Stimulated activated naive B cell treated with anti-CD40 and anti-IgM and Interleukin-4, amounts not matched to agents 10 μg/mL and 1 μg/mL and 100 μg/mL, for 72 hours (primary cell): ENCODE measurements at regions not wholly inside any gene's neighbourhood (a gene's known extent, or its start where the extent isn't known, plus 50 kb on each side); places are given as distances from the start of the nearest gene placed in this dataset.

Experiments used
- ATAC-seq, 2 donors: fragments of 150-1000 bp; cut with Tn5 transposase; replicated peaks; 2 replicates each; pipeline ENCODE4 v1.10.0; 2021; ENCODE audit warnings: moderate library complexity in 1 of 2
- DNase-seq: peaks from one replicate; pipeline ENCODE4 v3.0.0; 2021
- H3K27ac Mint-ChIP-seq: one replicate; pipeline ENCODE4 v1.8.0; 2022; ENCODE audit warnings: mild to moderate bottlenecking, mixed read lengths
- H3K27me3 Mint-ChIP-seq, 2 donors: one replicate each; pipeline ENCODE4 v1.8.0; 2022; ENCODE audit warnings: mixed read lengths in 2 of 2
- H3K36me3 Mint-ChIP-seq, 2 donors: one replicate each; pipeline ENCODE4 v1.8.0; 2022; ENCODE audit warnings: mixed read lengths in 2 of 2, mild to moderate bottlenecking in 1 of 2
- H3K4me1 Mint-ChIP-seq, 2 donors: one replicate each; pipeline ENCODE4 v1.8.0; 2022; ENCODE audit warnings: mixed read lengths in 2 of 2, mild to moderate bottlenecking in 1 of 2
- H3K4me3 Mint-ChIP-seq, 2 donors: one replicate each; pipeline ENCODE4 v1.8.0; 2022; ENCODE audit warnings: mild to moderate bottlenecking in 2 of 2, mixed read lengths in 2 of 2, moderate library complexity in 1 of 2
- H3K9me3 Mint-ChIP-seq, 2 donors: one replicate each; pipeline ENCODE4 v1.8.0; 2022; ENCODE audit warnings: mixed read lengths in 2 of 2, mild to moderate bottlenecking in 1 of 2

DNA sequence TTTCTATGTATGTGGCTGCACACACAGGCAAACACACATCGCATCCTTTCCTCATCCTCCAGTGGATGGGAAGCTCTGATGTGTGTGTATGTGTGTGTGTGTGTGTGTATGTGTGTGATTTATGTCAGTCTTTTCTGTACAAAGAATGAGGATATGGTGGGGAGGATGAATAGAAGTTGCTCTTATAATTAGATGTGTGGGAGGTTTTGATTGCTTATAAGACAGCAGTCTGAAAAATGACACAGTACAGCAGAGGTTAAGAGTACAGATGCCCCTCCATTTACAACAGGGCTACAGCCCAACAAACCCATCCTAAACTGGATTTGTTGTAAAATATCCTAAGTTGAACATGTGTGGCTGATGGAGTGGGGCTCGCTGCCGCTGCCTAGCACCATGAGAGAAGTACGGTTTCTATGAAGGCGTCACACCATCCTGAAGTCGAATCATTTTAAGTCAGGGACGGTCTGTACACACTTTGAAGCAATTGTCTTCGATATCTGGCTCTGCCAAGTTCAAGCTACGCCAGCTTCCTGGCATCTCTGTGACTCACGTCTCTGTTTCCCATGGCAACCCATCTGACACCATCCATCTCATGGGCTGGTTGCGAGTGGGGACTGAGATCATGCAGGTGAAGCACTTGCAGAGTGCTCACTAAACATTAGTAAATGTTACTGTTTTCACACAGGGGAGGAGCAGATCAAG lies 252.6 kb downstream of the MYLK4 start:
- Mint-ChIP-seq H3K9me3 (no peaks in the 10 kb centered on the region), H3K27me3 (peaks cover 14 to 30% of the 10 kb centered on the region in 2 donors), H3K4me1 (no peaks in the 10 kb centered on the region), H3K4me3 (no peak overlapping the region), H3K36me3 (no peaks in the 10 kb centered on the region), H3K27ac (no peak overlapping the region)
- no peak for ATAC-seq
- no peak for DNase-seq

GRCh38 chr6:2496291-2496690 lies 250.9 kb upstream of the GMDS start:
- DNase-seq (no peak), ATAC-seq (no peak)
- H3K4me3 Mint-ChIP-seq = no peak overlapping the region
- no peaks in the 10 kb centered on the region for H3K36me3 Mint-ChIP-seq
- H3K27ac Mint-ChIP-seq = no peak overlapping the region
- peaks cover 8 to 28% of the 10 kb centered on the region in 2 donors for H3K27me3 Mint-ChIP-seq
- no peaks in the 10 kb centered on the region for H3K9me3 Mint-ChIP-seq
- H3K4me1 Mint-ChIP-seq = no peaks in the 10 kb centered on the region

DNA sequence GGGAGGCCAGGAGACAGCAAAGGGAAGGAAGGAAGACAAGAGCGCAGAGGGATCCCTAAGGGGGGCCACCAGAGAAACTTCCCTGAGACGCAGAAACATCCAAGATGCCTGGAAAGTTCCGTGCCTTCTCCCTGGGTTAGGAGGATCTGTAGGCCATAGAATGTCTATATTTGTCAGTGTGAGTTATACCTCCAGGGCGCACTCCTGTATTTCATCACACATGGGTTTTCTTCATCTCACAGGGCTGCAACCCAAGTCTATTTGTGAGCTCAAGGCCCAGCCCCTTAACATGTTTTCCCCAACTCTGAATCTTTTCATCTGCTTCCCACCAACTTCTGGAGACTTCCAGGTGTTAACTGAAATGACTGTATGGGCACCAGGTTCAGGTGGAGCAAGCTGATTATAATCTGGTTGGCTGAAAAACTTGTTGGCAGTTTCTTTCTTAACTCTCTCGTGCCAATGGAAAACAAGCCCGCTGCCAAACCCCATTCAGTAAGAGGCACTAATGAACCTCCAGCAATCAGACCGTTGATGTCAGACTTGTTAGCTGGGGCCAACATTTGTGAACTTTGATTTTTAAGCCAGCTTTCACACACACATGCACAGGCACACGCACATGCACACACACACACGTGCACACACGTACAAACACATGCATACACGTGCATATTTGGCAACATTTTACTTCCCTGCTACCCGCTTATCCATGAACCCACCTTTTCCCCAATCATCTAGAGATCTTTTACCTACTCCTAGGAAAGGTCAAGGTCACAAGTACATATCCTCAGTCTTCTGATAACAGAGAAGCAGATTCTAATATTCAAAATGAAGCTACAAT lies 247.5 kb upstream of the GMDS start:
- H3K4me3 Mint-ChIP-seq = no peak overlapping the region
- H3K27ac Mint-ChIP-seq = no peak overlapping the region
- DNase-seq (no peak), ATAC-seq (no peak)
- H3K9me3 Mint-ChIP-seq = peaks cover 0 to 2% of the 10 kb centered on the region in 2 donors
- no peaks in the 10 kb centered on the region for H3K36me3 Mint-ChIP-seq
- H3K27me3 Mint-ChIP-seq = peaks cover 10 to 26% of the 10 kb centered on the region in 2 donors
- H3K4me1 Mint-ChIP-seq = no peaks in the 10 kb centered on the region

DNA sequence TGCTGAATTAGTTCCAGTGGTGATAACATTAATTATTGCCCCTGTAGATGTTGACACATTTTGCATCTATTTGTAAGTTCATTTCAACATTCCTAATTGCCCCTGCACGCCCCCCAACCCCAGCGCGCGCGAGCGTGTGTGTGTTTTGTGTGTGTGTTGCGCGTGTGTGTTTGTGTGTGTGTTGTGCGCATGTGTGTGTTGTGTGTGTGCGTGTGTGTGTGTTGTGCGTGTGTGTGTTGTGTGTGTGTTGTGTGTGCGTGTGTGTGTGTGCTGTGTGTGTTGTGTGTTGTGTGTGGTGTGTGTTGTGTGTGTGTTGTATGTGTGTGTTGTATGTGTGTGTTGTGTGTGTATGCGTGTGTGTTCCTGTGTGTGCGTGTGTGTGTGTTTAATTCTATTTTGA lies 245.7 kb upstream of the GMDS start:
- H3K36me3 Mint-ChIP-seq = no peaks in the 10 kb centered on the region
- ATAC-seq (no peak), DNase-seq (no peak)
- H3K27ac Mint-ChIP-seq = no peak overlapping the region
- no peak overlapping the region for H3K4me3 Mint-ChIP-seq
- H3K27me3 Mint-ChIP-seq = peaks cover 9 to 15% of the 10 kb centered on the region in 2 donors
- H3K9me3 Mint-ChIP-seq = peaks cover 0 to 2% of the 10 kb centered on the region in 2 donors
- H3K4me1 Mint-ChIP-seq = no peaks in the 10 kb centered on the region

DNA sequence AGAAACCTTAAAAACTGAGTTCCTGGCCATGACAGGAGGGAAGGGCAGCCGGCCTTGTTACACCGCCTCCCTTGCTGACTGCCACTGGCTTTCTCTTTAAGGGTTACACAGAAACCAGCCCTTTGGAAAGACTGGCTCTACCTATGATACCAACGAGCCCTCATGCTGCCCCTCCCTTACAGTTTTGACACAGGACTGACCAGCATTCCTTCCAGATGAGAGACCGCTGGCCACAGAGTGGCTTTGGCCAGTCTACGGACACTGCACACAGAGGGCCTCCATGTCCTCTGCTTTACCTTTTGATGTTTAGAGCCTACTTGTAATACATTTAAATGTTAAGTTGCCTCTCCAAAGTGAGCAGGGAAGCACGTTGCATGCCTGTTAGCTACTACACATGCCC lies 243.2 kb upstream of the GMDS start:
- Mint-ChIP-seq H3K36me3 (peaks cover 0 to 2% of the 10 kb centered on the region in 2 donors), H3K9me3 (peaks cover 0 to 6% of the 10 kb centered on the region in 2 donors), H3K27ac (no peak overlapping the region), H3K4me1 (no peaks in the 10 kb centered on the region), H3K27me3 (peaks cover 9 to 14% of the 10 kb centered on the region in 2 donors), H3K4me3 (no peak overlapping the region)
- DNase-seq (no peak), ATAC-seq (no peak)

DNA sequence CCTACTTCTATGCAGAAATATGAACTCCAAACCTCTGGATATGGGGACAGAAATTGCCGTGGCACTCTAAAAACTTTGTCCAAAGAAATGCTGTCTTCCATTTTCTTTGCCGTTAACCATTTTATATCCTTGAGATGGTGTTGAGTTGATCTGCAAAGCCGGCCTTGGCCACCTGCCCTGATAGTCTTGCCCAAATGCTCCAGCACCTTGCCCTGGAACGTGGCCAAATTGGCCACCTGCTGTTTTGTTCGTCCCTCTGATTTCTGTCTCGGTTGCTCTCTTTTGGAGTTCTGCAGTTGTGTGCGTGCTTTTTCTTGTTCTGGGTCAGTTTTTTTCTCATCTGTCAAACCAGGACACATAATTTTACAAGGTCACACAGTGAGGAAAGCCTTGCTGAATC lies 239.7 kb upstream of the GMDS start:
- peaks cover 7 to 10% of the 10 kb centered on the region in 2 donors for H3K36me3 Mint-ChIP-seq
- no peak overlapping the region for H3K4me3 Mint-ChIP-seq
- ATAC-seq = no peak
- H3K27me3 Mint-ChIP-seq = peaks cover 6 to 7% of the 10 kb centered on the region in 2 donors
- no peak for DNase-seq
- H3K9me3 Mint-ChIP-seq = peaks cover 9 to 17% of the 10 kb centered on the region in 2 donors
- no peak overlapping the region for H3K27ac Mint-ChIP-seq
- H3K4me1 Mint-ChIP-seq = no peaks in the 10 kb centered on the region

- ATAC-seq = no peak
- Mint-ChIP-seq H3K4me3 (no peak overlapping the region), H3K4me1 (no peaks in the 10 kb centered on the region), H3K27me3 (peaks cover 13 to 14% of the 10 kb centered on the region in 2 donors), H3K9me3 (peaks cover 9 to 15% of the 10 kb centered on the region in 2 donors), H3K27ac (no peak overlapping the region), H3K36me3 (peaks cover 7 to 10% of the 10 kb centered on the region in 2 donors)
- DNase-seq = no peak
Measured at GRCh38 chr6:2482773-2483172, 237.4 kb upstream of the GMDS start.

GRCh38 chr6:2481307-2481706 lies 235.9 kb upstream of the GMDS start:
- Mint-ChIP-seq H3K4me1 (no peaks in the 10 kb centered on the region), H3K9me3 (peaks cover 9 to 15% of the 10 kb centered on the region in 2 donors), H3K4me3 (no peak overlapping the region), H3K27ac (no peak overlapping the region), H3K27me3 (peaks cover 14 to 16% of the 10 kb centered on the region in 2 donors), H3K36me3 (peaks cover 7 to 10% of the 10 kb centered on the region in 2 donors)
- no peak for DNase-seq
- ATAC-seq = no peak

DNA sequence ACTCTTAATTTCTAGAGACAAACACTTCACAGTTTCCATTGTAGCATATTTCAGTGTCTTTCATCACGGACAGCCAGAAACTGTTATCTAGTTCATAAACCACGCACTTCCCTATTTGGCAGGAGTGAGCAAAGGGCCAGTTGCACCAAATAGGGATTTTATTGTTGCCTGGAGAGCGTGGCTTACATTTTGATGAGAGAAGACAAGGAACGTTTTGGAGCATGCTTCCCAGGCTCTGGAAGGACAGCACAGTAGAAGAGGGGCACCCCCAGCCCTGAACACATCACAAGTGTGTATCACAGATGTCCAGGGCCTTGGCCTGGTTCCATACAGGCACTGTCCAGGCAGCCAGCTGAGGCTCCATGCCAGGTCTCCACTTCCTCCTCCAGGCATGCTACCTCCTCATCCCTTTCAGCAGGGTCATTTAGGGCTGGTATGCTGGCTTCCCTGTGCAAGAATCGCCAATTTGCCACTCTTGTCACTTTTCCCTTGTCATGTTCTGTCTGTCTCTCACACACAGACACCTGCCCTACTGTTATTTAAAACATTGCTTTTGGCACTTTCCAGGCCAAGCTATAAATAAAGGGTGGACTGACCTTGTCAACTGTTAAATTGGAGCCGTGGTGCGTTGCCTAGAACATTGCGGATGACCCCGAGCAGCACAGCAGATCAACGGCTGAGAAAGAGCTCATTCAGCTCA lies 235.0 kb upstream of the GMDS start:
- no peak overlapping the region for H3K27ac Mint-ChIP-seq
- DNase-seq (no peak), ATAC-seq (no peak)
- peaks cover 9 to 15% of the 10 kb centered on the region in 2 donors for H3K9me3 Mint-ChIP-seq
- no peaks in the 10 kb centered on the region for H3K4me1 Mint-ChIP-seq
- H3K4me3 Mint-ChIP-seq = no peak overlapping the region
- peaks cover 11 to 14% of the 10 kb centered on the region in 2 donors for H3K27me3 Mint-ChIP-seq
- peaks cover 7 to 10% of the 10 kb centered on the region in 2 donors for H3K36me3 Mint-ChIP-seq

DNA sequence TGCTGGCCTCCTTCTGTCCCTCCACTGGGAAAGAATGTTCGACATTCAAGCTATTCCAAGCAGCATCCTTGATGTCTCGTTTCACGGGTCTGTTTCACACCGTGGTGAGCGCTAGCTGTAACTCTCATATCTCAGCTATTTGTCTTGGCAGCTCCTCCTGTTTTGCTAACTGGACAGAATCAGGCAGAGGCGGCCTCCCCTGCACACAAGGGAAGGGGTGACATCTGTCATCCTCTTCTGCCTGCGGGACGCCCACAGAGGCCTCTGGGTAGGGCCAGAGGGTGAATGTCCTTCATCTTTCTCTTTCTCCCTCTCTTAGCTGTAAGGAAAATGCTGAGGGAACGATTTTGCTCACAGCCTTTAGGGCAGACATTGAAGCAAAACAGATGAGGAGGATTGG lies 232.8 kb upstream of the GMDS start:
- peaks cover 11 to 14% of the 10 kb centered on the region in 2 donors for H3K27me3 Mint-ChIP-seq
- peaks cover 7 to 8% of the 10 kb centered on the region in 2 donors for H3K36me3 Mint-ChIP-seq
- ATAC-seq (no peak), DNase-seq (no peak)
- peaks cover 8 to 9% of the 10 kb centered on the region in 2 donors for H3K9me3 Mint-ChIP-seq
- no peak overlapping the region for H3K27ac Mint-ChIP-seq
- H3K4me3 Mint-ChIP-seq = no peak overlapping the region
- no peaks in the 10 kb centered on the region for H3K4me1 Mint-ChIP-seq

DNA sequence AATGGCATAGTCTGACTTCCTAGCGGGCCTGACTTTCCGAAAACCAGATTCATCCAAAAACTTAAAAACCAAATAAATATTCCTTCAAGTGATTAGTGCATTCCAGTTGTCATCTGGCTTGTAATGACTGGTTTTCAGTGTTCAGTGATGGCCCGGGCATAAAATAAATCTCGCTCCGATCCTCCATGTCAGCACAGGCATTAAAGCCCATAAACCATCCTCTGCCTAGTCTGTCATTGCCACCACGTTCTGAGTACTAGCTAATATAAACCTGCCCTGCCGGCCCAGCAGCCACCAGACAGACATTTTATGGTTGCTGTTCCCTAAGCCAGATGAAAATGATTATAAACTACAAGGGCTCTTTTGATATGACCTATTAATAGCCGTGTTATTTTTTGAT lies 232.3 kb upstream of the GMDS start:
- no peak overlapping the region for H3K4me3 Mint-ChIP-seq
- peaks cover 5 to 7% of the 10 kb centered on the region in 2 donors for H3K9me3 Mint-ChIP-seq
- ATAC-seq (no peak), DNase-seq (no peak)
- no peak overlapping the region for H3K27ac Mint-ChIP-seq
- H3K36me3 Mint-ChIP-seq = peaks cover 6 to 7% of the 10 kb centered on the region in 2 donors
- H3K27me3 Mint-ChIP-seq = peaks cover 11 to 14% of the 10 kb centered on the region in 2 donors
- no peaks in the 10 kb centered on the region for H3K4me1 Mint-ChIP-seq

DNA sequence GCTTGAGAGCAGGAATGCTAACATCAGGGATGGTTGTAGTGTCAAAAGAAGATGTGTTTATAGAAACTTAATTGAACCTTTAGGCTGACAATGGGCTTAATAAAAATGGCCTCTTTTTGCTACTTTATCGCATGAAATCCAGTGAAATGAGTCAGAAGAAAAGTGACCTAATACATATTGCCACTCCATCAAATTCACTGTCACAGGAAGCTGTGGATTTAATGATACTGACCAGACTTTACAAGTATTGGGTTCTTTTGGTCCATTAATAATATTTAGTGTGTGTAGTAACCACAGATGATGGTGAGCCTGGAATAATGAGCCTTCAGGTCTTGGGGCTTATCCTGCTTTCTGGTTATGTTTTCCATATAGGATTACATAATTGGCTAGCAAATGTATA lies 231.8 kb upstream of the GMDS start:
- H3K36me3 Mint-ChIP-seq = peaks cover 1 to 6% of the 10 kb centered on the region in 2 donors
- DNase-seq (no peak), ATAC-seq (no peak)
- H3K4me3 Mint-ChIP-seq = no peak overlapping the region
- H3K9me3 Mint-ChIP-seq = peaks cover 2% of the 10 kb centered on the region in 2 donors
- no peak overlapping the region for H3K27ac Mint-ChIP-seq
- peaks cover 11 to 14% of the 10 kb centered on the region in 2 donors for H3K27me3 Mint-ChIP-seq
- H3K4me1 Mint-ChIP-seq = no peaks in the 10 kb centered on the region

DNA sequence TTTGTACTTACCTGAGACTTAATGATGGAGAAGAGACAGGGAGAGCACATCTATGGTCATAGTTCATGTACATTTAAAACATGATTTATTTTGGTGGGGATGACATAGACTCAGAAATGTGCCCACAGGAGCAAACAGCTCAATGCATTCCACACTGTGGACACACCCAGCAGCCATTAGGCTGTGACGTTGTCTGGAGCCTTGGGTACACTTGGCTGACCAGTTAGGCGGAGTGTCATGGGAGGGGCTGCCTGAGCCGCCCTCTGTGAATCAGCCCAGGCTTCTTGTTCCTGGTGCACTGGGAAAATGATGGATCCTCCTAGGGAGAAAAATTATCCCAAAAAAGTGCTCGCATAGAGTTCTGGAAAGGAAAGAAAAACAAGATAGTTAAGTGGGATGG lies 231.0 kb upstream of the GMDS start:
- Mint-ChIP-seq H3K4me3 (no peak overlapping the region), H3K27me3 (peaks cover 11 to 14% of the 10 kb centered on the region in 2 donors), H3K4me1 (no peaks in the 10 kb centered on the region), H3K9me3 (no peaks in the 10 kb centered on the region), H3K27ac (no peak overlapping the region), H3K36me3 (no peaks in the 10 kb centered on the region)
- no peak for ATAC-seq
- no peak for DNase-seq

- Mint-ChIP-seq H3K27me3 (peaks cover 19 to 32% of the 10 kb centered on the region in 2 donors), H3K36me3 (no peaks in the 10 kb centered on the region), H3K27ac (no peak overlapping the region), H3K9me3 (no peaks in the 10 kb centered on the region), H3K4me3 (no peak overlapping the region), H3K4me1 (no peaks in the 10 kb centered on the region)
- DNase-seq (no peak), ATAC-seq (no peak)
Measured at GRCh38 chr6:2471472-2471871, 226.1 kb upstream of the GMDS start.
